Midbrain (tissue), 1 donor: ENCODE measurements at regions not wholly inside any gene's neighbourhood (a gene's known extent, or its start where the extent isn't known, plus 50 kb on each side); places are given as distances from the start of the nearest gene placed in this dataset.
"Not testable (repeated sequence)": the region's sequence is repeated elsewhere in the genome, so short reads cannot be mapped to it uniquely, and the experiment has no call there.

Source experiments
- DNase-seq: peaks from one replicate; lab custom pipeline; 2025; lab: John Stamatoyannopoulos, UW

DNA sequence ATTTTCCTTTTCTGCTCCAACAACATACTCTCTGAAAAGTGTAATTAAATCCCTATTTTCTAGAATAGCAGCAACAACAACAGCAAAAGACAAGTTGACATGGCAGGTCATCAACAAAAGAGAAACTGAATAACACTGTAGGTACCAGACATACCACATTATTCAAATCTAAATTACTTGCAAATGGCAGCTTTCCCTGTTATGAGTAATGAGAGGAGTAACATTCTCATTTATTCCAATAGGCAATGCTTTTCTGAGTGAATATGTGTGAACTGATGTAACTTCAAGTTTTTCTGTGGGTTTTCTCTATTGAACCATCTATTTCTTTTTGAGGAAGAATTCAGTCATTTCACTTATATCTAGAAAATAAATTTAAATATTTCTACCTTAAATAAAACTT, 501.5 kb downstream of the TRIB2 start:
- DNase-seq, result no peak

DNA sequence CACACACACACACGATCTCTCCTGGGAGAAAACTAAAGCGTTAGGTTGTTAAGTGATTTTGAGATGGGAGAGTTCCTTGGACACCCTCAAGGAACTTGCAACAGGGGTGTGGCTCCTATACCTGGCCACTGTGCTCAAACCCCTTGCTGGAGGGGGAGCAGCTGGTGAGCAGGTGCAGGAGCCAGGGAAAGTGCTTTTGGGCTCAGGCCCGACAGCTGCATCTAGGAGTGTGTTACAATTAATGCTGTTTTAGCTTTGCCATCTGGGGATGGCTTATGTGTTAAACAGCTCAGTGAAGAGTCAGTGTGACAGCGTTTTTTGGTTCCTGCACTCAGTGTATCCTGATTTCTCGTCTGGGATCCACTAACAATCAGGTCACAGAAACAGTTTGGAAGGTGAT, 510.8 kb downstream of the TRIB2 start:
- no peak for DNase-seq

DNA sequence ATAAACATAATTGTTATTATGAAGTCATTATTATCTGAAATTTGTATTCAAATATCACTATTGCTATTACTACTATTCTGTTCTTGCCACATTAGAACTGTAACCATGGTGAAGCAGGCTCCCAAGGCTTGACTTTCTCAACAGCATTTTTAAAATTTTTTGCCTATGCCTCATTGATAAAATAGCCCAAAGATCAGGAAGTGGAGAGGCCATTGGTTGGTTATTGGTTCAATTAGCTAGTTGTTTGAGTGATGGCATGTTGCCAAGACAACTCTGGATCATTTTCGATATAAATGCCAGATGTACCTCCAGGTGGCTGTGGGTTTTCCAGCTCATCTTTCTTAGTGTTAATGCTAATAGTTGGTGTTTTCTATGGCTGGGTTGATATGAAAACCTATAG, 513.5 kb downstream of the TRIB2 start:
- DNase-seq, result no peak

DNA sequence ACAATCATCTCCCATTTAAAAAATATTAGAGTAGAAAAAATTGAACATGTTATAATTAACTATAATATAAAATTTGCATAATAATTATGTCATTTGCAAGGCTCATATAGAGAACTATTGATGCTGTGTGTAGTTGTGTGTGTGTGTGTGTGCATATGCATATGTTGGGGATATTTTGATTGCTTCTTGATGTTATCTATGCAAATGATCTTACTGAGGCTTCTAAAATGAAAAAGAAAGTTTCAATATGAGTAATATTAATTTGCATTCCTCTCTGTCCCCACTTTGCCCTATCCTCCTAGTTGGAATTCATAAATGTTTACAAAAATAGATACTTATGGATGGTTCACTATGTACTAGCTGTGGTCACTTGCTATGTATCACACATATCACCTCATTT, 523.3 kb downstream of the TRIB2 start:
- DNase-seq, result no peak

DNA sequence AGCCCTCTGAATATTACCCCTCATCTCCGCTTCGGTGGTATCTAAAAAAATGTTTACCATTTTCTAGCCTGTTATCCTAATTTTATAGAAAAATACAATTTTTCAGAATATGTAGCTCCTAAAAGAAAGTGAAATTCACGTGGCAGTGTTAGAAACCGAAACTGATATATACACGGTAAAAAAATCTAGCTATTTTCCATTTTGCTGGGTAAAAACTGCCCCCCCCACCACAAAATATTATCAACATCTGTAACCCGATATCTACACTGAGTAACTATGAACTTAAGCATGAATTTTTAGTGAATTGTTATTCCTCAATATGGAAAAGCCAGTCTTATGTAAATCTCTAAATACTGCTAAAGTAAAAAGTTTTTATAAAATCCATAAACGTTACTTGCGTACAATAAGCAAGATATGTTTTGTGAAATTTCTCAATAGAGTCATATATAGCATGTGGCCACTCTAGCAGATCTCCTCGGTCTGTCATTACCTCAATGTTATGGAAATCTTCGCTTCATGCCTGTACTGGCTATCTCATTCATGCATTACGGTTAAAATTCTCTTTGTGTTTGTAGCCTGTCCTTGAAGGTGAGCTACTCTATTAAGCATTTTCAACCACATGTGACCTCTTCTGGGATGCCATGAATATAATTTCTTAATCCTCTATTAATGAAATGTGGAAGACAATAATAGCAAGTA, 524.2 kb downstream of the TRIB2 start:
- no peak for DNase-seq

DNA sequence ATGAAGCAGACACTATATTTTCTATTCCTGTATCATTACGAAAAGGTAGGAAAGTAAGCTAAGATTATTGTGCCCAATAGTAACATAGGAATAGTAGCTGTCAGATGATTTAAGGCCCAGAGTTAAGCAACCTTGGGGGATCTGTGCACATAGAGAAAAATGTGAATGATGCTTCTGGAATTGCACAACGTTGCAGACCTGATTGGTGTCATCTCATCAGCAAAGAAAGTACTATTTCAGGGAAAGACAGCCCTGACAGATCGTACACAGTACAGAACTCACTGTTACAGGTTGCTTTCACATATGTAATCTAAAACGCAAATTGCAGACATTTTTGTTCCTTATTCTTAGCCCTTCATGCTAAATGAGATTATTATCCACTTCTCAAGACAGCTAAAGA, 535.9 kb downstream of the TRIB2 start:
- DNase-seq, result no peak

DNA sequence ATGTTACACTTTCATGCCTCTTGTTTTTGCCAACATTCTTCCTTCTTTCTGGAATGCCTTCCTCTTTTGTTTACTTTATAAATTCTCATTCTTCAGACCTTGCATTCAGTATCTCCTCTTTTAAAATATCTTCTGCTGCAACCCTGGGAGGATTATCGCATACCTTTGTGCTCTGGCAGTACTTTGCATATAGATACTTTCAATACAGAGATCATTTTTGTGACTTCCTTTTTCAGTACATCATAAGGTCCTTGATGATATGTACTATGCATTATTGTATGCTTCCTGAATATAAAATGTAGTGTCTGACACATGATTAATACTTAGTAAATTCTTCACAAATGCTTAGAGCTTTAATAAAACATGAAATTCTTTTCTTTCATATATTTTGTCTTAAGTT, 538.7 kb downstream of the TRIB2 start:
- DNase-seq, result no peak

DNA sequence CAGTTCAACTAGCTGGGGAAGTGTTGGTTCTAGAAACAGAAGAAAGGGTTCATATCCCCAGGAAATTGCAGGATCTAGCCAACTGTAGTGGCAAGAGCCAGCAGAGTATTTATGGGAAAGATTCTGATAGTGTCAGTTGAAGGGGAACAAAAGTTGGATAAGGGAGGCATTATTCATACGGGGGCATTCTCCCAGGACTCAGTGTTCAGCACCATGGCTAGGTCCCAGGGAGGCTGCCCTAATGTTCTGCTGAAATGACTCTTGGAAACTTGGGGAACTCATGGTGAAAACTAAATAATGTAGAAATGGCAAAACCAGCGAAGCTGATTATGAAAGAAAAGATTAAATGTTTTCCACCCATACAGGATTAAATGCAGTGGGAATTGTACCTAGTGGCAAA, 543.7 kb downstream of the TRIB2 start:
- no peak for DNase-seq

DNA sequence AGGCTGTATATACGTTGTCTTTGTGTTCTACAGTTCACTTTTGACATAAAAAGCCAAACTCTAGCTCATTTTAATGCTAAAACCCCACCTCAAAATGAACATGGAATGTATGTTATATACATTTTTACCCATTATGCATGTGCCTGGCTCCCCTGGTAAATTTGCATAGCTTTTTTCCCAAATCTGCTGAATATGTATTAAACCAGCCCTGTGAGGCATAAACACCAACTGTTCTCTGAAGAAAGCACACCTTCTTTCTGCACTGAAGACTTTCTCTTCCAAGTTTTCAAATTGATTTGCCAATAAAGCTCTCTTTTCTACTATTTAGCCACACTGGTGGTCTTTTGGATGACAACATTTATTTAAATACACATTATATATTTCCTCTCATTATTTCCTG, 549.4 kb downstream of the TRIB2 start:
- no peak for DNase-seq

DNA sequence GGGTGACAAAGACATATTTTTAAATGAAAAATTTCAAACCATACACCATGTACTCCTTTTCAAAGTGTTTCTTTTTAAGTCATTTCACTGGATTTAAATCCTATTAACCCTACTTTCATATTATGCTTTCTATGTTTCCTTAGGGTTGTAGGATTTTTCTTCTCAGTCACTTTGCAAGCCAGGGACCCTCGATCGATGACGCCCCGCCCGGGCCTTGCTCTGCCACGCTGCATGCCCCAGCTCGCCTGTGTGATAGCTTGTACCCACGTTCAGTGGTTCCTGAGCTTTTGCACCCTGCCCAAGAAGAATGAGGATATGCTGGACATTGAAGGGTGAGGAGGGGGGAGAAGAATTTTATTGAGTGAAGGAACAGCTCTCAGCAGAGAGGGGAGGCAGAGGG, 568.0 kb downstream of the TRIB2 start:
- DNase-seq, result no peak

DNA sequence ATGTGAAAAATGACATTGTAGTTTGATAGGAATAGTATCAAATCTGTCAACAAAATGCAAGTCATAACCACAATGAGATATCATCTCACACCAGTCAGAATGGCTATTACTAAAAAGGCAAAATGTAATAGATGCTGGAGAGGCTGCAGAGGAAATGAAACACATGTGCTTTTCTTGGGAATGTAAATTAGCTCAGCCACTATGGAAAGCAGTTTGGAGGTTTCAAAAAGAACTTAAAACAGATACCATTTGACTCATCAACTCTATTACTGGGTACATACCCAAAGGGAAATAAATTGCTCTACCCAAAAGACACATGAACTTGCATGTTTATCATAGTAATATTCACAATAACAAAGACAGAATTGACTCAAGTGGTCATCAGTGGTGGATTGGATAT, 572.6 kb downstream of the TRIB2 start:
- DNase-seq, result no peak

DNA sequence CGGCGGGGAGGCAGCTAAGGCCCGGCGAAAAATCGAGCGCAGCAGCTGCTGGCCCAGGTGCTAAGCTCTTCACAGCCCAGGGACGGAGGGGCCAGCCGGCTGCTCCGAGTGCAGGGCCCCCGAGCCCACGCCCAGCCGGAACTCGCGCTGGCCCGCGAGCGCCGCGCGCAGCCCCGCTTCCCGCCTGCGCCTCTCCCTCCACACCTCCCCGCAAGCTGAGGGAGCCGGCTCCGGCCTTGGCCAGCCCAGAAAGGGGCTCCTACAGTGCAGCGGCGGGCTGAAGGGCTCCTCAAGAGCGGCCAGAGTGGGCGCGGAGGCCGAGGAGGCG, 591.7 kb downstream of the TRIB2 start:
- not testable (repeated sequence) for DNase-seq

DNA sequence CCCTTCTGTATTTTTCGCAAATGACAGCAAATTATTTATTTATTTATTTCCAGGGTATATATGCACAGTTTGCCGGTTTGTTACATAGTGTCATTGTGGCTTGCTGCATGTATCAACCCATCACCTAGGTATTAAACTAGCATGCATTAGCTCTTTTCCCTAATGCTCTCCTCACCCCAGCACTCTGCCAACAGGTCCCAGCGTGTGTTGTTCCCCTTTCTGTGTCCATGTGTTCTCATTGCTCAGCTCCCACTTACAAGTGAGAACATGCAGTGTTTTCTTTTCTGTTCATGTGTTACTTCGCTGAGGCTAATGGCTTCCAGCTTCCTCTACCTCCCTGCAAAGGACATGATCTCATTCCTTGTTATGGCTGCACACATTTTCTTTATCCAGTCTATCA, 592.3 kb downstream of the TRIB2 start:
- no peak for DNase-seq

DNA sequence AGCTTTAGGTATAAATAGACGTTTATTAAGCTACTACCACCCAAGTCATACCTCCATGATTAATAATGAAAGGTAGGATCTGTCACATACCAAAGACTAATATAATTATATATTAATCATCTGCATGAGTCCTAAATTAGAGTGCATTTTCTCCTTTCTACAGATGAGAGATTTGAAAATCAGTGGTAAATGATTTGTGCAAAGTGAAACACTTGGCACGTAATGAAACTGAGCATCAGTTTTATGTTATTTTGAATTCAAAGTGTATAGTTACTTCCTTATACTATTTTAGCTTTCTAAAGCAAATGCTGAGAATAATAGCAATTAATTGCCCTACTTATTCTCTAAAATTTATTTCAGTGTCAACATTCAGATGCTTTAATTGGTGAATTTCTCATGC, 615.3 kb downstream of the TRIB2 start:
- DNase-seq, result no peak

DNA sequence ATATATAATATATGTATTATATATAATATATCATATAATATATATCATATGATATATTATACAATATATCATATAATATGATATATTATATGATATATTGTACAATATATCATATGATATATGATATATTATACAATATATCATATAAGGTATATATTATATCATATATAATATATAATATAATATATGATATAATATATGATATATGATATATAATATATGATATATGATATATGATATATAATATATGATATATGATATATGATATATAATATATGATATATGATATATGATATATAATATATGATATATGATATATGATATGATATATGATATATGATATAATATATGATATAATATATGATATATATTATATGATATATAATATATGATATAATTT, 617.3 kb downstream of the TRIB2 start:
- DNase-seq, result not testable (repeated sequence)

DNA sequence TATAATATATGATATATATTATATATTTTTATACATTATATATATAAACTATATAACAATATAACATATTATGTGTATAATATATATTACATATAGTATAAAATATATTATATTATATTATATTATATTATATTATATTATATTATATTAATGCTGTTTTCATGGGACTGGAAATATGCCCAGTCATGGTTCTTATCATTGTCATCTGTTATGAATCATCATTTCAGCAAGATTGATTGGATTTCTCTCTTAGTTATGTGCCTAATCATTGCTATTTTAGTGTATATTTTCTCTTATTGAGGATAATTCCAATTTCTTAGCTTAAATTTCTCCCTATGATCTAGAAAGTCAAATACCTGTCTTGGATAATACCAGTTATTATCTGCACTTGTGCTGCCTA, 617.8 kb downstream of the TRIB2 start:
- no peak for DNase-seq

DNA sequence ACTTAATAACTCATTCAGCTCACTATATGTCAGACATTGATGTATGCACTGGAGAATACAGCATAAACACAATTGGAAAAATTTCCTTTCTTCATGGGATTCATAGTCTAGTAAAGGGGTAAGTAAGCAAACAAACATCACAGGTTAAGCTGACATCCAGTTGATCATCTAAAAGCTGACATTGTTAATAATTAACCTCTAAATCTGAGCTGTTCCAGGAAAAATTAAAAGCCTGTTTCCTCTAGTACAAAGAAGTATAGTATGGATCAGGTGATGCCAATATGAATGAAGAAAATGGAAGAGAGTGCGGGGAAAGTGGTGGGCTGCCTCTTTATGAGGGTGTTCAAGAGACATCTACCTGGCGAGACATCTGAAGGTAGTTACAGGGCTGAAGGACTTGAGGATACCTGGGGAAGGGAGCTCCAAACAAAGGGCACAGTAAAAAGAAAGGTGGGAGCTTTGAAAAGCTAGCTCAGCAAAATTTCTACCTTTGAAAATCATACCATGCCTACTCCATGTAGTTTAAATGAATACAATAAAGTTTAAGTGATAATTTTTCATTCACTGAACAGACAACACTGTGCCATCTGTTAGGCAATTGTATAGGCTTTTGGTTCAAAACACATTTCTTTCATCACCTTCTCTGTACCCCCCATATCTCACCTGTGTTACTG, 619.3 kb downstream of the TRIB2 start:
- no peak for DNase-seq

DNA sequence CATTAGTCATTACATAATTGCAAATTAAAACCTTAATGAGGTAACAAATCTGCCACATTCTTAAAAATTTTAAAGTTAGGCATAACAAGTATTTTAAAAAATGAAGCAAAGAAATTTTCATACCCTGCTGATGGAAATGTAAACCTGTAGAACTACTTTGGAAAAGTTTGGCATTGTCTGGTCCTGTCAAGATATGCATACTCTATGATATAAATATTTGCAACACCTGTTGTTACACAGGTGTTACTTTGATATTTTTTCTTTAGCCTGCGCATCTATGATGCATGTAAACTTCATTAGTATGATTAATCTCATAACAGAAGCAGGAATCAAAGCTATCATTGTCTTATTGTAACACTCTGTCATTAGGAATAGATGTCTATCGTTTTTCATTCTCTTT, 634.3 kb downstream of the TRIB2 start:
- no peak for DNase-seq

DNA sequence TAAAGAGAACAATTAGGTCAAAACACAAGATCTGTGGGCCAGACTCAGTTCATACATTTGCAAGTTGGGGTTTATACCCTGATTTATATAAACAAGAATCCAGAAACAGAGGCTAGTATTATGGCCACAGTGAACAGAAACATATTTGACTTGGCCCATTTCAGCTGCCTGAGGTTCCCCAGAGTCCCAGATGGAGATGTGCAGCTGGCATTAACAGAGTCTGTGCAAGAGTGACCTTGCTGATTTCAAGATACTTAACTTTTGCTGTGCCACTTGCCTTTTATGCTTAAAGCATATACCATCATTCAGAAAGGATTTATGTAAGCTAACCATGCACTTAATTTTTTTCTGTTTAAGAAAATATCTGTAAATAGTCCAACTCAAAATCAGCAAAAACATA, 636.3 kb downstream of the TRIB2 start:
- DNase-seq, result no peak

DNA sequence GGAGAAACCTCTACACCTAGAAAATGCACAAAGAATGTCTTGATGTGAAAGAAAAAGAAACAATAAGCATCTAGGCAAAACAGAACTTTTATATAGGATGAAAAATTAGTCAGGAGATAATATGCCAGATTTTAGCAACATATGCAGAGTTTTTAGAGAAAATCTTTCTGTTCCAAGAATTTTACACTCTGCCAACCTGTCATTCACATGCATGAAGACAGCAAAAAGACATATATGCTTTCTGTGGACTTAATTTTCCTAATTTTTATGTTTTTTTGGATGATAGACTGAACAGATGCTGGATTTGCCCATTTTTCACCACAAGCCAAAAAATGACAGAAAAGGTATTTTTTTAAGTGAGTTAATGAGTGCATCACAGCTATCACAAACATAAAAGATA, 637.3 kb downstream of the TRIB2 start:
- no peak for DNase-seq

DNA sequence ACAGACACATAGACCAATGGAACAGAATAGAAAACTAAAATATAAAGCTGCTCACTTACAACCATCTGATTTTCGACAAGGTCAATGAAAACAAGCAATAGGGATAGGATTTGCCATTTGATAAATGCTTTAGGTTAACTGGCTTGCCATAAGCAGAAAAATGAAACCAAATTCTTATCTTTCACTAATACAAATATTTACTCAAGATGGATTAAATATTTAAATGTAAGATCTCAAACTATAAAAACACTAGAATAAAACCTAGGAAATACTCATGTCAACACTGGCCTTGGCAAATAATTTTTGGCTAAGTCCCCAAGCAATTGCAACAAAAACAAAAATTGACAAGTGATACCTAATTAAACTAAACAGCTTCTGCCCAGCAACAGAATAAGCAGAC, 665.2 kb downstream of the TRIB2 start:
- DNase-seq, result not testable (repeated sequence)

DNA sequence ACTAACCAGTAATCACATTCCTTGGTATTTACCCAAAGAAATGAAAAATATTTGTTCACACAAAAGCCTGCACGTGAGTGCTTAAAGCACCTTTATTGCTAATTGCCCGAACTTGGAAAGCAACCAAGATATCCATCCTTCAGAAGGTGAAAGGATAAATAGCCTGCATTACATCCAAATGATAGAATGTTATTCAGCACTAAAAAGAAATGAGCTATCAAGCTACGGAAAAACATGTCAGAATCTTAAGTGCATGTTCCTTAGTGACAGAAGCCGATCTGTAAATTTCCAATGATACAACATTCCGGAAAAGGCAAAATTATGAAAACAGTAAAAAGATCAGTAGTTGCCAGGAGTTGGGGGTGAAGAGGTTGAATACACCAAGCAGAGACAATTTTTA, 672.4 kb downstream of the TRIB2 start:
- DNase-seq, result not testable (repeated sequence)

DNA sequence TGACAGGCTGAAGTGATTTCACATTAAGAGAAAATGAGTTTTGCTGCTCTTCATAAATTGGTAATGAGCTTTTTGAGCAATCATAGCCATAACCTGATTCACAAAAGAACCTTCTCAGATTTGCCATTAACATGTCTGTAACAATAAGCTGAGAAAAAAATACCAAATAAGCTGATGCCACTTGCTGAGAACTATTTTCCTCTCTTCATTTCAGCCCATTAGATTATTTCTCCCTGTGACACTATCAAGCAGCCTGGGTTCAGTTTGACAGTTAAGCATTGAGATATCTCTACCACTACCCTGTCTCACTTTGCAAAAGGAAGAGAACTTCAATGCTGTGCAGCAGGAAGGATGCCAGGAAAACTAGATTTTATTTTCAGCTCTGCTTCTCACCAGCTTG, 673.9 kb downstream of the TRIB2 start:
- DNase-seq, result no peak

DNA sequence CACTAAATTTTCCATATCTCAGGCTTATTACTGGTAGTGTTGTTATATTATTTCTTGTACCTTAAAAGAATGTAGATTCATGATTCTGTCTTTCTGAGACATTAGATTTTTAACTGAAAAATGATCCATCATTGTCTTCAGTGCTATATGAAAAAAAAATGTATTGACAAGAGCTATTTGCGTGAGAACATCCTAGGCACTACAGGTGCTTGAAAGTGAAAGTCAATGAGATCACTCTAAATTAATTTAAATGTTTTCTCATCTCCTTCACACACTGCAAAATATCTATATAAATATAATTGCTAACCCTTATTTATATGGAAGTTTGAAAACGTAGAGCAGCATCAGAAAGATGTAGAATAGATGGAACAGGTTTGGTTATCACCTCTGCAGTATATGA, 684.6 kb downstream of the TRIB2 start:
- no peak for DNase-seq
